ENCODE measurements at regions not wholly inside any gene's neighbourhood (a gene's known extent, or its start where the extent isn't known, plus 50 kb on each side); places are given as distances from the start of the nearest gene placed in this dataset.

DNA sequence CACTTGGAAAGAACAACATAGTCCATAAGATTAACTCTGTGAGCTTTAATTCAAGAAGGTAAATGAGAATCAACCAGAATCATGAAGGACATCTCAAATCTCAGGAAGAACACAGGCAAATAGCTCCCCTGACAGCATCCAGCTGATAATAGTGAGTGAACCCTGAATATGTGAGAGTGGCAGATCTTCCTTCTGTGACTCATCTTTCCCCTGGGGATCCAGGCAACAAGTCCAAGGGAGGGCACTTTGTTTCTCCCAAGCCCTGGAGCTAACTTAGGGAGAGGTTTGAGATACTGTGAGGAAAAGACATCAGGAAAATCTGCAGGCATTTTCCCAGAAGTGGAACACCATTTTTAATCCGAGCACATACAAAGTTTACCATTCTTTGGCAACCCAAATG, 763.9 kb upstream of the MGAT4C start:
- Histone ChIP-seq H3K9me3 (replicated peaks in 1 of 2; ENCODE audit: control insufficient read depth in 1 of 2, insufficient read depth in 1 of 2, low read length in 2 of 2) (peaks cover 12% of the 10 kb centered on the region in 2 donors), H3K36me3 (replicated peaks in 1 of 2; ENCODE audit: control insufficient read depth in 1 of 2, insufficient read depth in 2 of 2, low read length in 2 of 2) (no peaks in the 10 kb centered on the region), H3K9ac (ENCODE audit: insufficient read depth, low read length, poor library complexity, severe bottlenecking) (no peak overlapping the region), H3K4me2 (replicated peaks; ENCODE audit: extremely low read depth, low read length, poor library complexity, severe bottlenecking) (no peak overlapping the region), H3K27me3 (ENCODE audit: control insufficient read depth in 2 of 2, insufficient read depth in 2 of 2, low read length in 2 of 2) (no peaks in the 10 kb centered on the region), H3K4me3 (replicated peaks in 1 of 3; ENCODE audit: low read depth in 2 of 3, low read length in 3 of 3) (no peak overlapping the region), H3K27ac (ENCODE audit: low read depth in 1 of 2, low read length in 2 of 2) (no peak overlapping the region), H3K4me1 (ENCODE audit: control insufficient read depth in 1 of 2, insufficient read depth in 2 of 2, low read length in 2 of 2) (no peaks in the 10 kb centered on the region), H4K20me1 (ENCODE audit: insufficient read depth, low read length) (no peaks in the 10 kb centered on the region), H2AFZ (ENCODE audit: insufficient read depth, low read depth, low read length, poor library complexity, severe bottlenecking) (no peak overlapping the region), H3K79me2 (ENCODE audit: insufficient read depth, low read length) (no peaks in the 10 kb centered on the region)
- no peaks in the 10 kb centered on the region for H3K4me1 Mint-ChIP-seq
- no peak overlapping the region for H3K27ac Mint-ChIP-seq
- H3K36me3 Mint-ChIP-seq = no peaks in the 10 kb centered on the region
- H3K9me3 Mint-ChIP-seq = peaks cover 0 to 19% (median 2%) of the 10 kb centered on the region in 7 donors
- peaks cover 0 to 3% (median 1%) of the 10 kb centered on the region in 3 donors for H3K27me3 Mint-ChIP-seq (ENCODE audit: low read depth in 3 of 3)
- intact Hi-C loops (cut with micrococcal nuclease) = no loop called here
- TF ChIP-seq, protein P1, sequence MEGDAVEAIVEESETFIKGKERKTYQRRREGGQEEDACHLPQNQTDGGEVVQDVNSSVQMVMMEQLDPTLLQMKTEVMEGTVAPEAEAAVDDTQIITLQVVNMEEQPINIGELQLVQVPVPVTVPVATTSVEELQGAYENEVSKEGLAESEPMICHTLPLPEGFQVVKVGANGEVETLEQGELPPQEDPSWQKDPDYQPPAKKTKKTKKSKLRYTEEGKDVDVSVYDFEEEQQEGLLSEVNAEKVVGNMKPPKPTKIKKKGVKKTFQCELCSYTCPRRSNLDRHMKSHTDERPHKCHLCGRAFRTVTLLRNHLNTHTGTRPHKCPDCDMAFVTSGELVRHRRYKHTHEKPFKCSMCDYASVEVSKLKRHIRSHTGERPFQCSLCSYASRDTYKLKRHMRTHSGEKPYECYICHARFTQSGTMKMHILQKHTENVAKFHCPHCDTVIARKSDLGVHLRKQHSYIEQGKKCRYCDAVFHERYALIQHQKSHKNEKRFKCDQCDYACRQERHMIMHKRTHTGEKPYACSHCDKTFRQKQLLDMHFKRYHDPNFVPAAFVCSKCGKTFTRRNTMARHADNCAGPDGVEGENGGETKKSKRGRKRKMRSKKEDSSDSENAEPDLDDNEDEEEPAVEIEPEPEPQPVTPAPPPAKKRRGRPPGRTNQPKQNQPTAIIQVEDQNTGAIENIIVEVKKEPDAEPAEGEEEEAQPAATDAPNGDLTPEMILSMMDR (IDR thresholded peaks at IDR 0.05) = no peak
- 80% methylated on average over 1 of the region's 1 CpG for WGBS (ENCODE audit: insufficient coverage)
- no peak overlapping the region for H3K4me3 Mint-ChIP-seq
- DNase-seq = no peak

DNA sequence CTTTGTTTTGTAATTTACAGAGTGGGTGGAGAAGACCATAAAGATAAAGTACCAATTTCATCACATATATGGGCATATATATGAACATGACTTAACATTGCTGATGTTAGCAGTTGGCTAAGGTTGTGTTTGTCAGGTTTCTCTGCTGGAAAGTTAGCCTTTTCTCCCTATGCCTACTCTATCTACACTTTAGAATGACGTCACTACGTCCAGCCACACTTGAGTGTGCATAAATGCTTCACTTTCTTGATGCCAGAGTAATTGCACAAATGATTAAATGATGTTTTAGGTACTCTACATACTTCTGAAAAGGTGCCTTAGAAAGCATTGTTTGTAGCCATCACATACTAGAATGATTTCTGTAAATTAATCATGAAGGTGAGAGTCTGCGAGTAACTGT, 759.2 kb upstream of the MGAT4C start:
- H3K9me3 ChIP-seq (replicated peaks in 1 of 2; ENCODE audit: control insufficient read depth in 1 of 2, insufficient read depth in 1 of 2, low read length in 2 of 2) = peaks cover 2 to 3% of the 10 kb centered on the region in 2 donors
- no peak overlapping the region for H3K27ac Mint-ChIP-seq
- H3K79me2 ChIP-seq (ENCODE audit: insufficient read depth, low read length) = no peaks in the 10 kb centered on the region
- H3K27ac ChIP-seq (ENCODE audit: low read depth in 1 of 2, low read length in 2 of 2) = no peak overlapping the region
- H3K9ac ChIP-seq (ENCODE audit: insufficient read depth, low read length, poor library complexity, severe bottlenecking) = no peak overlapping the region
- H3K4me3 Mint-ChIP-seq = no peak overlapping the region
- H2AFZ ChIP-seq (ENCODE audit: insufficient read depth, low read depth, low read length, poor library complexity, severe bottlenecking) = no peak overlapping the region
- no peaks in the 10 kb centered on the region for H3K4me1 Mint-ChIP-seq
- H3K27me3 ChIP-seq (ENCODE audit: control insufficient read depth in 2 of 2, insufficient read depth in 2 of 2, low read length in 2 of 2) = no peaks in the 10 kb centered on the region
- no CpG with 5 or more reads among the region's 3 CpGs for WGBS (ENCODE audit: insufficient coverage)
- TF ChIP-seq, protein P1 (IDR thresholded peaks at IDR 0.05) = no peak
- intact Hi-C loops (cut with micrococcal nuclease) = no loop called here
- peaks cover 0 to 10% (median 2%) of the 10 kb centered on the region in 7 donors for H3K9me3 Mint-ChIP-seq
- no peaks in the 10 kb centered on the region for H3K36me3 Mint-ChIP-seq
- no peaks in the 10 kb centered on the region for H3K4me1 ChIP-seq (ENCODE audit: control insufficient read depth in 1 of 2, insufficient read depth in 2 of 2, low read length in 2 of 2)
- H3K27me3 Mint-ChIP-seq (ENCODE audit: low read depth in 3 of 3) = peaks cover 0 to 2% (median 0%) of the 10 kb centered on the region in 3 donors
- H3K4me2 ChIP-seq (replicated peaks; ENCODE audit: extremely low read depth, low read length, poor library complexity, severe bottlenecking) = no peak overlapping the region
- DNase-seq = no peak
- H3K36me3 ChIP-seq (replicated peaks in 1 of 2; ENCODE audit: control insufficient read depth in 1 of 2, insufficient read depth in 2 of 2, low read length in 2 of 2) = no peaks in the 10 kb centered on the region
- no peak overlapping the region for H3K4me3 ChIP-seq (replicated peaks in 1 of 3; ENCODE audit: low read depth in 2 of 3, low read length in 3 of 3)
- H4K20me1 ChIP-seq (ENCODE audit: insufficient read depth, low read length) = no peaks in the 10 kb centered on the region

All from CD14-positive monocyte (primary cell).